DOHH2 (cell line): ENCODE measurements at regions not wholly inside any gene's neighbourhood (a gene's known extent, or its start where the extent isn't known, plus 50 kb on each side); places are given as distances from the start of the nearest gene placed in this dataset.

Experiments
- H3F3A ChIP-seq: fragments of 200-600 bp; sonication (generic), shearing (Covaris generic); 2 replicates; pipeline ENCODE4 v1.6.0; 2016; ENCODE audit warnings: antibody characterized with exemption, mild to moderate bottlenecking; ENCODE audit not compliant: control insufficient read depth, insufficient read depth
- H3K27ac ChIP-seq: fragments of 200-600 bp; sonication (generic); 2 replicates; pipeline ENCODE4 v1.5.1; 2014; ENCODE audit warnings: low read depth, mild to moderate bottlenecking, low read length, moderate library complexity
- H3K27me3 ChIP-seq: fragments of 200-600 bp; sonication (generic); 2 replicates; pipeline ENCODE4 v1.6.1; 2014; ENCODE audit warnings: mild to moderate bottlenecking, low read length, mixed read lengths; ENCODE audit not compliant: control insufficient read depth
- H3K36me3 ChIP-seq: fragments of 200-600 bp; sonication (generic); 2 replicates; pipeline ENCODE4 v1.6.1; 2014; ENCODE audit warnings: mild to moderate bottlenecking, low read length, moderate library complexity, mixed read lengths; ENCODE audit not compliant: control insufficient read depth
- H3K4me1 ChIP-seq: fragments of 200-600 bp; sonication (generic); 2 replicates; pipeline ENCODE4 v1.6.1; 2014; ENCODE audit warnings: mild to moderate bottlenecking, low read length, mixed read lengths; ENCODE audit not compliant: control insufficient read depth
- H3K4me2 ChIP-seq: fragments of 200-600 bp; sonication (generic); 2 replicates; pipeline ENCODE4 v1.6.0; 2014; ENCODE audit warnings: mild to moderate bottlenecking, low read length, moderate library complexity
- H3K4me3 ChIP-seq: fragments of 200-600 bp; sonication (generic); 2 replicates; pipeline ENCODE4 v1.5.1; 2014; ENCODE audit warnings: mild to moderate bottlenecking, low read length, mixed read lengths
- H3K79me2 ChIP-seq: fragments of 200-600 bp; sonication (generic); 2 replicates; pipeline ENCODE4 v1.6.1; 2014; ENCODE audit warnings: mild to moderate bottlenecking, low read length, mixed read lengths; ENCODE audit not compliant: control insufficient read depth
- H3K9me2 ChIP-seq: fragments of 200-600 bp; sonication (generic); replicated peaks from 2 replicates; pipeline ENCODE4 v1.6.1; 2014; ENCODE audit warnings: mild to moderate bottlenecking, low read length, mixed read lengths; ENCODE audit not compliant: control insufficient read depth
- H3K9me3 ChIP-seq: fragments of 200-600 bp; sonication (generic); 2 replicates; pipeline ENCODE4 v1.6.1; 2014; ENCODE audit warnings: antibody characterized with exemption, low read length, mixed read lengths; ENCODE audit not compliant: control insufficient read depth, insufficient read depth
- H4K20me1 ChIP-seq: fragments of 200-600 bp; sonication (generic); 2 replicates; pipeline ENCODE4 v1.6.0; 2014; ENCODE audit warnings: low read depth, mild to moderate bottlenecking, antibody characterized with exemption, low read length, moderate library complexity; ENCODE audit not compliant: control insufficient read depth, insufficient read depth
- CTCF ChIP-seq: fragments of 200-600 bp; sonication (generic); IDR thresholded peaks from one replicate; pipeline ENCODE4 v1.5.1; 2014; ENCODE audit warnings: antibody characterized with exemption, mild to moderate bottlenecking, low read depth, low read length; ENCODE audit not compliant: poor library complexity, severe bottlenecking
- EZH2phosphoT487 ChIP-seq: fragments of 200-600 bp; sonication (generic); IDR thresholded peaks from 2 replicates; pipeline ENCODE4 v1.6.1; 2017; ENCODE audit warnings: borderline replicate concordance, mild to moderate bottlenecking, antibody characterized with exemption, low read length, moderate library complexity, mixed read lengths

- Histone ChIP-seq H3K27me3 (0 out of 2 replicates have a peak, but pooled peaks cover 2% of the 10 kb centered on the region), H3K9me2 (no peaks in the 10 kb centered on the region), H3K27ac (no peak overlapping the region), H3K4me3 (no peak overlapping the region), H4K20me1 (no peaks in the 10 kb centered on the region), H3K36me3 (no peaks in the 10 kb centered on the region), H3K4me1 (no peaks in the 10 kb centered on the region), H3K4me2 (no peak overlapping the region), H3F3A (no peaks in the 10 kb centered on the region), H3K9me3 (no peaks in the 10 kb centered on the region), H3K79me2 (no peaks in the 10 kb centered on the region)
- TF ChIP-seq EZH2phosphoT487 (no peak), CTCF (no peak)
Observed at GRCh38 chr15:47983533-47983932, 137.3 kb upstream of the SLC24A5 start.

GRCh38 chr15:47985568-47985967 lies 135.2 kb upstream of the SLC24A5 start:
- Histone ChIP-seq H3K79me2 (no peaks in the 10 kb centered on the region), H4K20me1 (no peaks in the 10 kb centered on the region), H3K27me3 (0 out of 2 replicates have a peak, but pooled peaks cover 2% of the 10 kb centered on the region), H3K27ac (no peak overlapping the region), H3F3A (no peaks in the 10 kb centered on the region), H3K9me3 (no peaks in the 10 kb centered on the region), H3K36me3 (no peaks in the 10 kb centered on the region), H3K4me3 (no peak overlapping the region), H3K4me1 (no peaks in the 10 kb centered on the region), H3K4me2 (no peak overlapping the region), H3K9me2 (no peaks in the 10 kb centered on the region)
- TF ChIP-seq EZH2phosphoT487, result no peak
- no peak for TF ChIP-seq CTCF

- Histone ChIP-seq H3K4me2 (no peak overlapping the region), H3F3A (no peaks in the 10 kb centered on the region), H3K27ac (no peak overlapping the region), H3K4me3 (no peak overlapping the region), H3K36me3 (no peaks in the 10 kb centered on the region), H3K27me3 (0 out of 2 replicates have a peak, but pooled peaks cover 2% of the 10 kb centered on the region), H3K4me1 (no peaks in the 10 kb centered on the region), H3K79me2 (no peaks in the 10 kb centered on the region), H3K9me2 (no peaks in the 10 kb centered on the region), H3K9me3 (no peaks in the 10 kb centered on the region), H4K20me1 (no peaks in the 10 kb centered on the region)
- no peak for TF ChIP-seq CTCF
- no peak for TF ChIP-seq EZH2phosphoT487
Observed at GRCh38 chr15:47987461-47987860, 133.3 kb upstream of the SLC24A5 start.
